ENCODE measurements at regions not wholly inside any gene's neighbourhood (a gene's known extent, or its start where the extent isn't known, plus 50 kb on each side); places are given as distances from the start of the nearest gene placed in this dataset.
"Not testable (repeated sequence)": the region's sequence is repeated elsewhere in the genome, so short reads cannot be mapped to it uniquely, and the experiment has no call there.

- no peak for DNase-seq (ENCODE audit: low spot score)
These were observed 112.6 kb upstream of the LUZP2 start for GRCh38 chr11:24384240-24384639.

GRCh38 chr11:24386546-24387397, 110.1 kb upstream of the LUZP2 start:
- DNase-seq (ENCODE audit: low spot score), result peak; percentile 48

GRCh38 chr11:24389575-24389974, 107.3 kb upstream of the LUZP2 start:
- DNase-seq (ENCODE audit: low spot score), result no peak

GRCh38 chr11:24390016-24390415, 106.8 kb upstream of the LUZP2 start:
- no peak for DNase-seq (ENCODE audit: low spot score)

GRCh38 chr11:24390762-24391161, 106.1 kb upstream of the LUZP2 start:
- no peak for DNase-seq (ENCODE audit: low spot score)

- DNase-seq (ENCODE audit: low spot score), result peak; percentile 23
These were observed 105.7 kb upstream of the LUZP2 start for GRCh38 chr11:24391167-24391566.

- no peak for DNase-seq (ENCODE audit: low spot score)
These were observed 96.7 kb upstream of the LUZP2 start for GRCh38 chr11:24400059-24400665.

- DNase-seq (ENCODE audit: low spot score), result no peak
These were observed 90.5 kb upstream of the LUZP2 start for GRCh38 chr11:24406389-24406788.

GRCh38 chr11:24406980-24407379, 89.9 kb upstream of the LUZP2 start:
- no peak for DNase-seq (ENCODE audit: low spot score)

- no peak for DNase-seq (ENCODE audit: low spot score)
These were observed 89.1 kb upstream of the LUZP2 start for GRCh38 chr11:24407733-24408132.

GRCh38 chr11:24408202-24408601, 88.7 kb upstream of the LUZP2 start:
- no peak for DNase-seq (ENCODE audit: low spot score)

GRCh38 chr11:24411791-24412190, 85.1 kb upstream of the LUZP2 start:
- no peak for DNase-seq (ENCODE audit: low spot score)

GRCh38 chr11:24412722-24413121, 84.1 kb upstream of the LUZP2 start:
- DNase-seq (ENCODE audit: low spot score), result no peak

- DNase-seq (ENCODE audit: low spot score), result no peak
These were observed 83.5 kb upstream of the LUZP2 start for GRCh38 chr11:24413391-24413790.

- DNase-seq (ENCODE audit: low spot score), result not testable (repeated sequence)
These were observed 80.8 kb upstream of the LUZP2 start for GRCh38 chr11:24415955-24416636.

GRCh38 chr11:24421766-24422165, 75.1 kb upstream of the LUZP2 start:
- DNase-seq (ENCODE audit: low spot score), result no peak

GRCh38 chr11:24422376-24422775, 74.5 kb upstream of the LUZP2 start:
- peak; percentile 31 for DNase-seq (ENCODE audit: low spot score)

GRCh38 chr11:24437123-24437522, 59.7 kb upstream of the LUZP2 start:
- DNase-seq (ENCODE audit: low spot score), result no peak

All from GM03348 (cell line).